OCI-LY3 (cell line): ENCODE measurements at regions not wholly inside any gene's neighbourhood (a gene's known extent, or its start where the extent isn't known, plus 50 kb on each side); places are given as distances from the start of the nearest gene placed in this dataset.

Experiments used
- H2AFZ ChIP-seq: fragments of 200-600, 300-600 bp; shearing (Covaris generic); 2 replicates; pipeline ENCODE4 v1.6.0; 2014; ENCODE audit warnings: antibody characterized with exemption, low read depth, low read length
- H3K27ac ChIP-seq: fragments of 200-600, 300-600 bp; sonication (generic); 2 replicates; pipeline ENCODE4 v1.5.1; 2014; ENCODE audit warnings: mild to moderate bottlenecking, low read length, moderate library complexity, mixed read lengths
- H3K27me3 ChIP-seq: fragments of 200-600, 300-600 bp; sonication (generic); 2 replicates; pipeline ENCODE4 v1.6.1; 2014; ENCODE audit warnings: low read depth, low read length, mixed read lengths
- H3K36me3 ChIP-seq: fragments of 200-600, 300-600 bp; sonication (generic); replicated peaks from 2 replicates; pipeline ENCODE3; 2014; ENCODE audit warnings: low read depth, low read length, mixed read lengths
- H3K4me1 ChIP-seq: fragments of 300-600, 200-600 bp; sonication (generic); 2 replicates; pipeline ENCODE4 v1.6.1; 2014; ENCODE audit warnings: low read length, mixed read lengths
- H3K4me2 ChIP-seq: fragments of 200-600, 300-600 bp; sonication (generic); 2 replicates; pipeline ENCODE4 v1.6.1; 2014; ENCODE audit warnings: low read length, mixed read lengths
- H3K4me3 ChIP-seq: fragments of 300-600, 200-600 bp; sonication (generic); 2 replicates; pipeline ENCODE4 v1.5.1; 2014; ENCODE audit warnings: antibody characterized with exemption, mild to moderate bottlenecking, low read length, moderate library complexity
- H3K79me2 ChIP-seq: fragments of 300-600, 200-600 bp; shearing (Covaris generic); 2 replicates; pipeline ENCODE4 v1.6.1; 2014; ENCODE audit warnings: mild to moderate bottlenecking, low read length, mixed read lengths
- H3K9ac ChIP-seq: fragments of 300-600, 200-600 bp; shearing (Covaris generic); 2 replicates; pipeline ENCODE4 v1.6.0; 2014; ENCODE audit warnings: mild to moderate bottlenecking, low read length, moderate library complexity
- H3K9me3 ChIP-seq: fragments of 200-600, 300-600 bp; shearing (Covaris generic); 2 replicates; pipeline ENCODE4 v1.6.1; 2014; ENCODE audit warnings: low read length, mixed read lengths; ENCODE audit not compliant: insufficient read depth
- H4K20me1 ChIP-seq: fragments of 200-600, 300-600 bp; sonication (generic); 2 replicates; pipeline ENCODE4 v1.6.1; 2016; ENCODE audit warnings: low read length, mixed read lengths; ENCODE audit not compliant: insufficient read depth
- EZH2phosphoT487 ChIP-seq: fragments of 200-600 bp; shearing (Covaris generic); IDR thresholded peaks from 2 replicates; pipeline ENCODE4 v1.6.1; 2018; ENCODE audit warnings: antibody characterized with exemption, mixed run types, low read depth
- TF ChIP-seq, protein P1 (sequence below): fragments of 200-600, 300-600 bp; sonication (generic); IDR thresholded peaks from 2 replicates; pipeline ENCODE4 v1.5.1; 2014; ENCODE audit warnings: antibody characterized with exemption, low read length, low read depth

DNA sequence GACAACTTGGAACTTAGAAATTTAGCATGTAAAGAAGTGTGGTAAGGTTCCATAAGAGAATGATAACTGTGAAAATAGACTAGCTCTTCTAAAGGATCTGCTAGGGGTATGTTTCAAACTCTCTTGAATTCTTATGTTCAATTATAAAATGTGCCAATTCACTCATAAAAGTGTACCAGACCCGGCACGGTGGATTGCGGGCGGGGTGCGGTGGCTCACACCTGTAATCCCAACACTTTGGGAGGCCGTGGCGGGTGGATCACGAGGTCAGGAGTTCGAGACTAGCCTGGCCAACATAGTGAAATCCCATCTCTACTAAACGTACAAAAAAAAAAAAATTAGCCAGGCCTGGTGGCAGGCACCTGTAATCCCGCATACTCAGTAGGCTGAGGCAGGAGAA is 105.4 kb upstream of the CAV2 start:
- no peaks in the 10 kb centered on the region for H3K27me3 ChIP-seq
- no peak for TF ChIP-seq EZH2phosphoT487
- TF ChIP-seq, protein P1, sequence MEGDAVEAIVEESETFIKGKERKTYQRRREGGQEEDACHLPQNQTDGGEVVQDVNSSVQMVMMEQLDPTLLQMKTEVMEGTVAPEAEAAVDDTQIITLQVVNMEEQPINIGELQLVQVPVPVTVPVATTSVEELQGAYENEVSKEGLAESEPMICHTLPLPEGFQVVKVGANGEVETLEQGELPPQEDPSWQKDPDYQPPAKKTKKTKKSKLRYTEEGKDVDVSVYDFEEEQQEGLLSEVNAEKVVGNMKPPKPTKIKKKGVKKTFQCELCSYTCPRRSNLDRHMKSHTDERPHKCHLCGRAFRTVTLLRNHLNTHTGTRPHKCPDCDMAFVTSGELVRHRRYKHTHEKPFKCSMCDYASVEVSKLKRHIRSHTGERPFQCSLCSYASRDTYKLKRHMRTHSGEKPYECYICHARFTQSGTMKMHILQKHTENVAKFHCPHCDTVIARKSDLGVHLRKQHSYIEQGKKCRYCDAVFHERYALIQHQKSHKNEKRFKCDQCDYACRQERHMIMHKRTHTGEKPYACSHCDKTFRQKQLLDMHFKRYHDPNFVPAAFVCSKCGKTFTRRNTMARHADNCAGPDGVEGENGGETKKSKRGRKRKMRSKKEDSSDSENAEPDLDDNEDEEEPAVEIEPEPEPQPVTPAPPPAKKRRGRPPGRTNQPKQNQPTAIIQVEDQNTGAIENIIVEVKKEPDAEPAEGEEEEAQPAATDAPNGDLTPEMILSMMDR, result no peak
- no peak overlapping the region for H3K27ac ChIP-seq
- no peaks in the 10 kb centered on the region for H3K9me3 ChIP-seq
- no peak overlapping the region for H3K4me2 ChIP-seq
- no peak overlapping the region for H2AFZ ChIP-seq
- H3K9ac ChIP-seq, result no peak overlapping the region
- no peaks in the 10 kb centered on the region for H4K20me1 ChIP-seq
- H3K4me3 ChIP-seq, result no peak overlapping the region
- H3K36me3 ChIP-seq, result no peaks in the 10 kb centered on the region
- no peaks in the 10 kb centered on the region for H3K4me1 ChIP-seq
- H3K79me2 ChIP-seq, result no peaks in the 10 kb centered on the region

- Histone ChIP-seq H3K4me1 (no peaks in the 10 kb centered on the region), H4K20me1 (no peaks in the 10 kb centered on the region), H3K27me3 (no peaks in the 10 kb centered on the region), H3K4me3 (no peak overlapping the region), H3K9ac (no peak overlapping the region), H3K79me2 (no peaks in the 10 kb centered on the region), H2AFZ (no peak overlapping the region), H3K27ac (no peak overlapping the region), H3K9me3 (no peaks in the 10 kb centered on the region), H3K36me3 (no peaks in the 10 kb centered on the region), H3K4me2 (no peak overlapping the region)
- no peak for TF ChIP-seq EZH2phosphoT487
- TF ChIP-seq, protein P1, result no peak
Observed at GRCh38 chr7:116395141-116395791, 104.3 kb upstream of the CAV2 start.

DNA sequence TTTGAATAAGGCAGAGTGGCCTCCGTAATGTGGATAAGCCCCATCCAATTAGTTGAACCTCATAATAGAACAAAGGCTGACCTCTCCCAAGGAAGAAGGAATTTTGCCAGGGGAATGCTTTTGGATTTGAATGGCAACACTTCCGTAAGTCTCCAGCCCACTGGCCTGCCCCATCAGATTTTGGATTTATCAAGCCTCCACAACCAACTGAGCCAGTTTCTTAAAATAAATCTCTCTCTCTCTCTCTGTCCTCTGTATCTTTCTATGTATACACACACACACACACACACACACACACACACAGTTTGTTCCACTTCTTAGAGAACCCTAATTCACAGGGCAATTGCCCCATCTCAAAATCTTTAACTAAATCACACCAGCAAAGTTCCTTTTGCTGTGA is 100.9 kb upstream of the CAV2 start:
- Histone ChIP-seq H3K4me1 (no peaks in the 10 kb centered on the region), H2AFZ (no peak overlapping the region), H3K27me3 (no peaks in the 10 kb centered on the region), H3K27ac (no peak overlapping the region), H3K79me2 (no peaks in the 10 kb centered on the region), H3K9ac (no peak overlapping the region), H3K36me3 (no peaks in the 10 kb centered on the region), H3K9me3 (no peaks in the 10 kb centered on the region), H4K20me1 (no peaks in the 10 kb centered on the region), H3K4me3 (no peak overlapping the region), H3K4me2 (no peak overlapping the region)
- TF ChIP-seq EZH2phosphoT487, result no peak
- TF ChIP-seq, protein P1, result no peak

DNA sequence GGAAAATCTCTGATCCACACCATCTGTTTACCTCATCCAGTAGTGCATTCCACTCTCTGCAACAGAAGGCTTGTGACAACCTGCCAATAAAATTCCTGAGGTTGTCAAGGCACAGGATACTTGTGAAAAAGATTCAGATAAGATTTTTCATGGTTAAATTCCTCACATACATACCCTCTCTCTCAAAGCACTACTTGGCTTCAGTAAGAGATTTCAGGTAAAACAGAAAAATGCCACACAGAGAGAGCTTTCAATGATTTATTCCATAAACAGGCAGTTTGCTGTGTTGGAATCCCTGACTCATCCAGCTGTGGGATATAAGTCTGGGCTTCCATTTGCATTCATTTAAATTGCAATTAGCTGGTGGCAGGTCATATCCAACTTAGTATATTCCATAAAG is 99.7 kb upstream of the CAV2 start:
- no peak for TF ChIP-seq EZH2phosphoT487
- TF ChIP-seq, protein P1, result no peak
- no peak overlapping the region for H3K9ac ChIP-seq
- H3K4me1 ChIP-seq, result no peaks in the 10 kb centered on the region
- no peaks in the 10 kb centered on the region for H4K20me1 ChIP-seq
- H3K4me2 ChIP-seq, result no peak overlapping the region
- no peaks in the 10 kb centered on the region for H3K79me2 ChIP-seq
- H3K36me3 ChIP-seq, result no peaks in the 10 kb centered on the region
- H3K27ac ChIP-seq, result no peak overlapping the region
- H3K4me3 ChIP-seq, result no peak overlapping the region
- H2AFZ ChIP-seq, result no peak overlapping the region
- no peaks in the 10 kb centered on the region for H3K9me3 ChIP-seq
- H3K27me3 ChIP-seq, result no peaks in the 10 kb centered on the region
